GM12878 (cell line): ENCODE measurements at regions not wholly inside any gene's neighbourhood (a gene's known extent, or its start where the extent isn't known, plus 50 kb on each side); places are given as distances from the start of the nearest gene placed in this dataset.

Source experiments
- BCL3 ChIP-seq: IDR thresholded peaks from 2 replicates; pipeline ENCODE4 v1.6.1; 2011; ENCODE audit warnings: borderline replicate concordance, low read depth, mild to moderate bottlenecking, moderate library complexity, low read length; ENCODE audit not compliant: insufficient read depth, poor library complexity, severe bottlenecking
- BRCA1 ChIP-seq: IDR thresholded peaks from 2 replicates; pipeline ENCODE4 v1.6.1; 2011; ENCODE audit warnings: low read depth, low read length, improper control_type of control experiment
- CBX5 ChIP-seq: sonication (generic); IDR thresholded peaks from 2 replicates; pipeline ENCODE4 v1.6.1; 2016; ENCODE audit warnings: low read depth, moderate library complexity, mild to moderate bottlenecking, inconsistent platforms
- CHD2 ChIP-seq: IDR thresholded peaks from 2 replicates; pipeline ENCODE4 v1.6.1; 2011; ENCODE audit warnings: low read depth, low read length, improper control_type of control experiment, borderline replicate concordance
- CREB1 ChIP-seq: IDR thresholded peaks from 2 replicates; pipeline ENCODE4 v1.6.1; 2012; ENCODE audit warnings: low read depth, mild to moderate bottlenecking, inconsistent platforms
- E2F4 ChIP-seq: IDR thresholded peaks from 2 replicates; pipeline ENCODE4 v1.6.1; 2012; ENCODE audit warnings: low read depth, low read length, improper control_type of control experiment
- HDGF ChIP-seq: fragments of 450-650 bp; IDR thresholded peaks from 2 replicates; pipeline ENCODE4 v1.6.1; 2016; ENCODE audit warnings: antibody characterized with exemption
- IKZF1 ChIP-seq: fragments of 450-650 bp; conservative IDR thresholded peaks from 2 replicates; pipeline ENCODE4 v1.6.1; 2017; ENCODE audit warnings: antibody characterized with exemption, mild to moderate bottlenecking
- IRF4 ChIP-seq: IDR thresholded peaks from 2 replicates; pipeline ENCODE4 v1.6.1; 2011; ENCODE audit warnings: low read depth, low read length
- JUNB ChIP-seq: IDR thresholded peaks from 2 replicates; pipeline ENCODE4 v1.6.1; 2016; ENCODE audit warnings: antibody characterized with exemption, mild to moderate bottlenecking
- NFIC ChIP-seq: IDR thresholded peaks from 2 replicates; pipeline ENCODE4 v1.6.1; 2012; ENCODE audit warnings: low read depth, mild to moderate bottlenecking, inconsistent platforms, low read length, moderate library complexity
- PBX3 ChIP-seq: IDR thresholded peaks from 2 replicates; pipeline ENCODE4 v1.6.1; 2011; ENCODE audit warnings: mild to moderate bottlenecking, low read depth, low read length, moderate library complexity; ENCODE audit not compliant: insufficient replicate concordance
- POLR2AphosphoS2 ChIP-seq: IDR thresholded peaks from 2 replicates; pipeline ENCODE4 v1.6.1; 2011; ENCODE audit warnings: low read depth, mild to moderate bottlenecking, low read length, improper control_type of control experiment, moderate library complexity
- PRDM15 ChIP-seq: fragments of 450-650 bp; formaldehyde crosslinking; IDR thresholded peaks from 2 replicates; pipeline ENCODE4 v1.4.0; 2020; ENCODE audit warnings: mild to moderate bottlenecking, moderate library complexity
- RAD21 ChIP-seq: IDR thresholded peaks from 2 replicates; pipeline ENCODE4 v1.6.1; 2011; ENCODE audit warnings: mild to moderate bottlenecking, low read depth, low read length, moderate library complexity; ENCODE audit not compliant: insufficient read depth
- REST ChIP-seq: IDR thresholded peaks from 2 replicates; pipeline ENCODE4 v1.6.1; 2012; ENCODE audit warnings: mild to moderate bottlenecking, low read depth, low read length
- SMAD5 ChIP-seq: IDR thresholded peaks from 2 replicates; pipeline ENCODE4 v1.6.1; 2016; ENCODE audit warnings: antibody characterized with exemption, low read depth
- TCF12 ChIP-seq: IDR thresholded peaks from 2 replicates; pipeline ENCODE4 v1.6.1; 2011; ENCODE audit warnings: low read depth, mild to moderate bottlenecking, low read length
- TCF7 ChIP-seq: IDR thresholded peaks from 2 replicates; pipeline ENCODE4 v1.6.1; 2014; ENCODE audit warnings: antibody characterized with exemption, borderline replicate concordance
- ZNF384 ChIP-seq: IDR thresholded peaks from 2 replicates; pipeline ENCODE4 v1.6.1; 2012; ENCODE audit warnings: low read depth, mild to moderate bottlenecking, low read length, improper control_type of control experiment, borderline replicate concordance
- ZNF622 ChIP-seq: fragments of 450-650 bp; IDR thresholded peaks from 2 replicates; pipeline ENCODE4 v1.6.1; 2017; ENCODE audit warnings: mild to moderate bottlenecking, inconsistent platforms

GRCh38 chr11:43135966-43136534 is 175.7 kb upstream of the API5 start (continued):
- TF ChIP-seq TCF12 = 0 out of 2 replicates have a peak, but pooled peaks have one; percentile 24
- TF ChIP-seq PRDM15 (CRISPR knock-in tag) = no peak
- no peak for TF ChIP-seq ZNF622
- TF ChIP-seq RAD21 = no peak
- TF ChIP-seq PBX3 = no peak
- peak; percentile 57; the same call in 1 of the 2 replicates for TF ChIP-seq JUNB
- no peak for TF ChIP-seq POLR2AphosphoS2
- peak; percentile 45; the same call in 1 of the 2 replicates for TF ChIP-seq NFIC
- no peak for TF ChIP-seq CREB1
- TF ChIP-seq IRF4 = peak; percentile 84
- no peak for TF ChIP-seq HDGF
- TF ChIP-seq BRCA1 = no peak
- no peak for TF ChIP-seq SMAD5
- TF ChIP-seq REST = no peak
- no peak for TF ChIP-seq ZNF384
- TF ChIP-seq BCL3 = no peak
- no peak for TF ChIP-seq E2F4
- peak; percentile 31; the same call in 1 of the 2 replicates for TF ChIP-seq CBX5
- no peak for TF ChIP-seq TCF7
- no peak for TF ChIP-seq CHD2
- TF ChIP-seq IKZF1 = peak; percentile 58; the same call in 1 of the 2 replicates
